ENCODE measurements at regions not wholly inside any gene's neighbourhood (a gene's known extent, or its start where the extent isn't known, plus 50 kb on each side); places are given as distances from the start of the nearest gene placed in this dataset.

DNA sequence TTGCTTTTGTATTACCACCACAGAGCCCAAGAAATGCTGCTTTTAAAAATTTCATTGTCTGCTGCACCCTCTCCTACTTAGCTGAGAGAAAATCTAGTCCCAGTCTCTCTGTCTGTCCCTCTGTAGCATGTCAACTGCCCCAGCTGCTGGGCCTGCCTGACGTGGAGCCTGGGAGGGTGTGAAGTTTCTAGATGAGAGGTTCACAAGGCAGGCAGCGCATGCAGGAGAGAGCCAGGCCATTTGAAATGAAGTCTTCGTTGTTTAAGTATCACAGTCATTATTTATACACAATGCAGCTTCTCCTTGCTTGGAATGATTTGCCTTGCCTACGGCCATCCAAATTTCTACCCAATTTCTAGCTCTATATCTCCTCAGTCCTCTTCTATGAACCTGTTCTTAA is 306.8 kb upstream of the PLXNA2 start:
- DNase-seq, result no peak

DNA sequence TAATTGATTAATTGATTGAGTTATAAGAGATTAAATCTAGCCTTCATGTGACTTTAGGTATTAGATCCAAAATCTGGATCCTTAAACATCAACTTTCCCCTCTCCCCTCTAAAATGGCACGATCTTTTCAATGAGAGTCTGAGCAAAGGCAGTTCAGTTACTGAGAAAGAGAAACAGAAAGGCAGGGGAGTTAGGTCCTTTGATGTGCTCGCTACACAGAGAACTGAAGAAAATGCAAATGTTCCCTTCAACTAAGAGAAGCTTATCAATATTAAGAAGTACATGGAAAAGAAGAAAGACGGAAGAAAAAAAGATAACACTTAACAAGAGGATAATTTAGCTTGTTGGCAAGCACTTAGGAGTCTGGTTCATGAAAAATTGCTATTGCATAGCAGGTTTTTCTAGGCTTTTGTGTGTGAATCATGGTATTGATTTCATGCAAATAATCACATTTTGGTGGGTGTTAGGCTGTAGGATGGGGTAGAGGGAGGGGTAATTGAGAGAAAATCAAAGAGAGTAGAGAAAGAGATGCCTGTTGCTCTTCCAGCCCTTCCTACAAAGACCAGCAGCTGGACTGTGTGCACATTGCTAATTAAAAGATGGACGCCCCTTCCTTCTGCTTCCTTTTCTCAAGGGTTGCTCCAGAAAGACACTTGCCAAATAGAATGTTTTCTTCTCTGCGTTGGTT is 307.6 kb upstream of the PLXNA2 start:
- DNase-seq, result no peak

DNA sequence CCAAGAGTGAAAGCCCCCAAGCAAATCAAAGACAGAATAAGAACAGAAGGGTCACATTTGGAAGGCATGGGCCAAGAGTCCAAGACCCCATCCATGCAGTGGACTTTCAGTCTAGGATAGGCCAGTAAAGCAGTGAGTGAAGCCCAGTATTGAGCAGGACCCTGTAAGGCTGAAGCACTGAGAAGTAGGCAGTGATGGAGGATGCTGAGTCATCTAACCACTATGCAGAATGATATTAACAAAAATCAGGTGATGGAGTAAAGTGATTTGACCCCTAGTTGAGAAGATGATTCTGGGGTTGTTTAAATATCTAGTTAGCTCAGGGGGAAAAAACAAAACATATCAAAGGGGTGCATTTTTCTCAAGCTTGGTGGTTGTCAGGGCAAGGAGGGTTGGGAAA is 308.7 kb upstream of the PLXNA2 start:
- no peak for DNase-seq

DNA sequence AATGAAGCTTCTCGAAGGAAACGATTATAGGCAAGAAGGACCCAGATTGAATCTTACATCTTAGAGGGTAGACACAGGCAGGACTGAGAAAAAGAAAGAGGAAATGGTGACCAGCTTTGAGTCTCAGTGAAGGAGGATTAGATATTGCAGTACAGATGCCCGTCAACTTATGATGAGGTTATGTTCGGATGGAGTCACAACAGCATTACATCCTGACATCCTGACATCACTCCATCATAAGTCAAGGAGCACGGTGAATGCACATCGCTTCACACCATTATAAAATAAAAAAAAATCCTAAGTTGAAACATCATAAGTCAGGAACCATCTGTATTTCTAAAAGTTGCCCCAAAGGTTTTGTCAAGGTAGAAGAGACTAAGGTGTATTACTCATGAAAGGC is 312.3 kb upstream of the PLXNA2 start:
- no peak for DNase-seq

DNA sequence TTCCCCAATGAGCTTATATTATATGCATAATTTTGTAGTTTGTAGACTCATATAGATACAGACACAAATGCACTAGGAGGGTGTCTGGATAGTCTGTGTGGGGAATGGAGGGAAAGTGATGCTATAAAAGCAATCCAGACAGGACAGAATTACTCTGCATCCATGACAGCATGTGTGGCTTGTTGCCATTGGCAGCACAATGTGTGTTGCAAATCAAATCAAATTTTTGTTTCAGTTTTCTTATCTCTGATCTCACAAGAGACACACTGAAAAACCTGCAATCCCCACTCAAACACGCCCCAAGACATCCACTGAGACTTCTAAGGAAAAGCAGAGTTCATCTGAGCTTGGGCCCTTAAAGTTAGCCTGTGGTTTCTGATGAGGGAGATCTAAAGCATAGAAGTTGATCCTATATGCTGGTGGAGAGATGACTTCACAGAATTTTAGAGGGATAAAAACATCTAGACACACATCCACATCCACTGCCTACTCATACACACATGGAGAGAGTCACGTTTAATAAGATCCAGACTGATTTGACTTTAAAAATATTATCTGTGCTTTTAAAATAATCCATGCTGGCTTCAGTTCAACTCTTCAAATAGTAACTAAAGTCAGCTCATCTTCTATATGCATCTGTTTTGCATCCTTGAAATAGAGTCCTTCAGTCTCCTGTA is 313.0 kb upstream of the PLXNA2 start:
- DNase-seq, result no peak

DNA sequence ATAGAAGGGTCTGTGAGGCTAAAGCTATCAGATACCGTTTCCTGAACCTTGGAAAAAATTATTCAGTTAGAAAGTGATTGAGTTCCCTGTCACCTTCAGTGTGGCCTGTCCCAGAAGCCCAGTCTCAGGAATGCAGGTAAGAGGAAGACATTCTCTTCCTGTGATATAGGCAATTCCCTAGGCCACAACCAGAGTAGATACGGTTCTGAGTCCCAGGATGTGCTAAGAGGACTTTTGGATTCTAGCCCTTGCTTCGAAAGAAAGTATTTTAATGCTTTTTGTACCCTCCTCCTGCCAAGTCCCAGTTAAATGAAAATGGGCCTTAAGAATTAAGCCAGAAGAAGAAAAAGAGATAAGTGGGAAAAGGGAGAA is 313.5 kb upstream of the PLXNA2 start:
- DNase-seq, result no peak

DNA sequence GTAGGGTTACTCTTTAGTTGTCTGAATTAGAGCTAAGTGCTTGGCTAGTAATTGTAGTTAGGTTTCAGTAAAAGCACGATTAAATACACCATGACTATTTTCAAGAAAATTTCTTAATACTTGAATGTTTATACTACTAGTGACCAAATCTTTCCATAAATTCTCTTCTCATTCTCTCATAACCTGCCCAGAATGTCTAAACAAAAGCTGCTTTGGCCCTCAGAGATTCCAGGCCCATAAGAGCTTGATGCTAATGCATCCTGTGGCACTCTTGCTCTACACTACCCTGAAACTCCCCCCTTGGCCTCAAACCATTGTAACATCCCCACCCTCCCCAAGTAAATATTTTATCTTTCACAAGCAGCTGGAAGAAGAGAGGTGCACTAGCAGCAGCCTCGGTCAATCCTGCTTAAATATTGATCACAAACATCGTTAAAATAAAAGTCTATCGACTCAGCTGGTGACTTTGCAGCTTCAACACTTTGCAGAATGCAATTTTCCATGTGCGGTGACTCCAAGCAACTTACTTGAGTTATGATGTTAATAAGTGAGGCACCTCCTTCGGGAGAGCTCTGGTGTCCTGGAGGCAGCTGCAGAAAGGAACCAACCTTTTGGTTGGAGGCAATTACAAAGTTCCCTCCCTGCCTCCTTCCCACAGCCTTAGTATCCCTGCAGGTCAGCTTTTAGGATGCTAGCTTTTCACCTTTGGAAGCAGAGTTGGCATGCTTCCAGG is 315.6 kb upstream of the PLXNA2 start:
- no peak for DNase-seq

DNA sequence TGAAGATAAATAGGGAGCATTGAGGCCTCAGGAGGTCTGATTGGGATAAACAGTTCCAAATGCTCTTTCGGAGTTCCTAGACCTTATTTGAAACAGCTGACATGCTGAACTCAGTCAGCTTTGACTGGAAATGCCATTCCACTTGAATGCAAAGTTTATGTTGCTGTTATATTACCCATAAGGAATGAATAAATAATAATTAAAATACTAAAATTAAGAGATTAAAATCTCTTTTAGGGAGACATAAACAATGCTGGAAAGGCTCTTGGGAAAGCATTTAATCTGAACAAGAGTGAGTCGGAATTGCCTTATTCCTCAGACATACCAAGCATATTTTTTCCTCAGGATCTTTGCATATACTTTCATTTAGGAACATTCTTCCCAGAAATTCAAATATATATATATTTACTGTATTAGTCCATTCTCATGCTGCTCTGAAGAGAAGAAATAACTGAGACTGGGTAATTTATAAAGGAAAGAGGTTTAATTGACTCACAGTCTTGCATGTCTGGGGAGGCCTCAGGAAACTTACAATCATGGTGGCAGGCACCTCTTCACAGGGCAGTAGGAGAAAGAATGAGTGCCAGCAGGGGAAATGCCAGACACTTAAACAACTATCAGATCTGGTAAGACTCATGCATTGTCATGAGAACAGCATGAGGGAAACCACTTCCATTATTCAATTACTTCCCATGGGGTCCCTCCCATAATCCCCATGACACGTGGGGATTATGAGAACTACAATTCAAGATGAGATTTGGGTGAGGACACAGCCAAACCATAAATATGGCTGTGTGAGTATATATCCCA is 318.2 kb upstream of the PLXNA2 start:
- DNase-seq, result no peak

DNA sequence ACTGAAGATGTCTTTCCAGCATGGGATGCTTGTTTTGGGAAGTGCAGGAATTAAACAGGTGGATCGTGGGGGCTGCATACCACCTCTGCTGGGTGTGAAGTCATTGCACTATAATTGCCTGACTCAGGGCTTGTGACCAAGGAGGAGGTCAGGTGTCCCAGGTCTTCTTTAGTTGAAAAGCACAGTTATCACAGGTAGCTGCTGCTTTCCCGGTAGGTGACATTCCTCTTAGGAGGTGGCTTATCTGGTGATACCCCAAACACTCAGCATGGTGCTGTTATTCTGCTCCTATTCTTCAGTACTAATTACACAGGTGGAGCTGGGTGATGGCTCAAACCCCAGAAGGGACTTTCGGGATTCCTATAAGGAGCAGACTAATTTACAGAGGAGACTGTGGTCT is 320.3 kb upstream of the PLXNA2 start:
- no peak for DNase-seq

DNA sequence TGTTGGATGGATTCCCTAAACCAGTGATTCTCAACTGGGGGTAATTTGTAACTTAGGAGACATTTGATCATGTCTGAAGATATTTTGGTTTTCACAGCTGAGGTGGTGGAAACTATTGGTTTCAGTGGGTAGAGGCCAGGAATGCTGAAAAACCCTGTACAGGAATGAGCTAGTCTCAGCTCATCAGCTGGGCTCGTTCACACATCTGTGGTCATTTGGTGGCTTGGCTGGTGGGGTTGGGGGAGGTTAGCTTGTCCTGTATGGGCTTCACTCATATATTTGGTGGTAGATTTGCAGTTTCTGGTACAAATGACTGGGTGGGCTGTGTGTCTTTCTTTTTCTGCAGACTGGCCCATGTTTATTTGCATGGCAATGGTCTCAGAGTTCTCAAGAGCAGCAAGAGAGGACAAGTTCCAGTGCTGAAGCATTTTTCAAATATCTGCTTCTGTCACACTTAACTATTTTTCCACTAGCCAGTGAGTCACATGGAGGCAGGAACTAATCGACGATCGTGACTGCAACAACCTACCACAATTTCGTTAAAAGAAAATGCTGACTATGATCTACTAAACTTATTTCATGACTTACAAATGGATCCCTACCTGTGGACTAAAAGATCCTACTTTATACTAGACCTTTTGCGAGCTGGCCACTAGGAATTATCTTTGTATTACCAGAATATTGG is 321.7 kb upstream of the PLXNA2 start:
- no peak for DNase-seq

DNA sequence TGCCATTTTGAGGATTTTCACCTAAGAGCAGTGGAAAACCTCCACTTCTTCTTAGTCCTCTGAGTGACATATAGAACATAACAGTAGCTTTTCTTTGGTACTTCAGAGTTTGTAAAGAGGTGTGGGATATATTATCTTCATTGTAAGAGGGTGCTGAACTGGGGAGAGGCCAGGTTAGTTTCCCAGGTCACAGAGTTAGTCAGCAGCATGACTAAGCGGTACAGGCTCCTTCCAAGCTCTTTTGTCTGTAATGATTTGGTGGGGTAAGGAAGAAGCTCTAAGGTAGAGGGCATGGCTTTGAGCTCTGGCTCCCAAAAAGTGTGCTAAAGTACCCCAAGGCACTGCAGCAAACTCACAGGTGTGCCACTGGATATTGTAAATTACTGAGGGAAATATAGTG is 325.0 kb upstream of the PLXNA2 start:
- DNase-seq, result no peak

DNA sequence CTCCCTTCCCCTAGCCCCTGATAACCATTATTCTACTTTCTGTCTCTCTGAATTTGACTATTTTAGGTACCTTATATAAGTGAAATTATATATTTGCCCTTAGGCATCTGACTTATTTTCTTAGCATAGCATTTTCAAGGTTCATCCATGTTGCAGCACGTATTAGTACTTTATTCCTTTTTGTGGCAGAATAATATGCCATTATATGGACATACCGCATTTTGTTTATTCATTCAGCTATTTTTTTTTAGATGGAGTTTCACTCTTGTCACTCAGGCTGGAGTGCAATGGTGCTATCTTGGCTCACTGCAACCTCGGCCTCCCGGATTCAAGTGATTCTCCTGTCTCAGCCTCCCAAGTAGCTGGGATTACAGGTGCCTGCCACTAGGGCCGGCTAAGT is 326.2 kb upstream of the PLXNA2 start:
- no peak for DNase-seq

DNA sequence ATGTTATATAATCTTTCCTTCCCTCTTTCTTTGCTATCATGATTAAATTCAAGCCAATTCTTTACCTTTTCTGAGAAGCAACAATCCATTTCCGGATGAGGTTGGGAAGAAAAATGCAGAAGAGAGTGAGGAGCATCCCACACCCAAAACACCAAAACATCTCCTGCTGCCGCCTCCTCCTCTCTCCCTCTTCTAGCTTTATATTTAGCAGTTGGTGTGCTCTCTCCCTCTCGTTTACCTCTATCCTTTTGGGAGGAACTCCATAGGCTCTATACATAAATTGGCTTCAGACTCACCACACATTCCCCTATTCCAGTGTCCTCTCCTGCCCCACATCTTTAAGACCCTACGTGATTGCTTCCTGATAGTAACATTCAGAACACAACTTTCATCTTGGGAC is 332.2 kb upstream of the PLXNA2 start:
- no peak for DNase-seq

DNA sequence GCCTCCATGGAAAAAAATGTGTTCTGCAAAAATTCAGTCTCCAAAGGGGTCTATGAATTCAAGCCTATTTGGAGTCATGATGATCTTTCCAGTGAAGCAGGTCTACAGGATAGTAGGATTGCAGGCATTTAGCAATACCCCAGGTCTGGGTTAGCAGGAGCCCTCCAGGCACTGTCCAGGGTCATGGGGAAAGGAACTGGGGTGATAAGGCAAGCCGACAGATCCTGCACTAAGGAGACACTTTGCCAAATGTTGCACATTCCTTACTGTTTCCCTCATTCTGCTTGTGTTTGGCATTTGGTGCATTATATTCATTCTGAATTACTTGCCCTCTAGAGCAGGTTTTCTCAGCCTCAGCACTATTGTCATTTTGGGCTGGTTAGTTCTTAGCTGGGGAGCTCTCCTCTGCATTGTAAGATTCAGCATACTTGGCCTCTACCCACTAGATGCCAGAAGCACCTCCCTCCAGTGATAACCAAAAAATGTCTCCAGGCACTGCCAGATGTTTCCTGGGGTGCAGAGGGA is 333.3 kb upstream of the PLXNA2 start:
- no peak for DNase-seq

DNA sequence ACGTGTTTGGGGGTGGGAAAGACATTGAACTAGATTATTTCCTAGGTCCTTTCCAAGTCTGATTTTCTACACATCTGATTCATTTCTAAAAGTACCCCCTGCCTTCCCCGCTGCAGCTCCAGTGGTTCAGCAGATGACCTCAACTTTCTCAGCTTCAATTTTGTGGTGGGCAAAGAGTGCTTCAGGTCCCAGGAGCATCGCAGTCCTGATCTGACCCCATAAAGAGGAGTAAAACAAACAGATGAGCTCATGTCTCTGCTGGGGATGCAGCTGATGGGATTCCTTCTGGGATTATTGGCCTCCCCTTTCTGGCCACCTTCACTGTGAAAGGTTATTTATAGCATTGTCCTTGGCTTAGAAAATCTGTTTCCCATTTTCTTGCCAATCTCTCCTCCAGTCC is 337.0 kb upstream of the PLXNA2 start:
- DNase-seq, result no peak

DNA sequence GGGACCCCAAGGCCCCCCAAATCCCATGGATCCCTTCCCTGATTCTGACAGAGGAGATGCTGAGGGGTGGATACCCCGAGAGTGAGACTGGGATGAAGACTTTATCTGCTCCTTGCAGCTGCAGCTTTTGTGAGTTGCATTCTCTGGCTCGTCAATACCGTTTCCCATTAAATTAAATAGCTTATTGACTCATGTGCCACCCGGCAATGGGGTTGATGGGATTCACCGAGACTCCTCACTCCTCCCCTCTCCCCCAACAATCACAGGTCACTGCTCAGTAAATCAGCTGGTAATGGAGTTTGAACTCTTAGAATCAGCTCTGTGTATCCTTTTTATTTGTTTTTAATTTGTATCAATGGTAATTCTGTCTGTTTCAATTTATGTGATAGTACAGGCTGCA is 337.5 kb upstream of the PLXNA2 start:
- DNase-seq, result no peak

DNA sequence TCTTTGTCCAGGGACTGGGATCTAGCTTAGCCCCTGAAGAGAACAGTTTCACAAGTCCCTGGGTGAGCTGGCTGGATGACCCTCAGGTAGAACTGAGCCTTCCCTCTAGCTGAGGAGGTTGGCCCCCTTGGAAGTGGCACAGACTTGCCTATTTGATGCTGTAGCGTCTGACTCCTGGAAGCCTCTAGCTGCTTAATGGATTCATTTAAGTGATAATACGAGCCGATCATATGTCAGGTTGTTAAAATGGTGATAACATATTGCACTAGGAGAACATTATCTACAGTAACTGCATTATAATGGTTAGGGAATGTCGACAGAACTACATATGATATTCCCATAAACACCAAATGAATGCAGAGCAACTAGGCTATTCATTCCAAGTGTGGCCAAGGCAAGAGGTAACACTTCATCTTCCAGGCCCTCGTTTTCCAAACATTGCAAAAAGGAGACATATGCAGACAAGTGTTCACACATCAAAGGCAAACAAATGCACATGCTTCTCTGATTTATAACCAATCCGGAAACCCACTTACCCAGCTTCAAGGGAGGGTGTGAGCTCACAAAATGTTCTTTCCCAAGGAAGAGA is 340.1 kb upstream of the PLXNA2 start:
- no peak for DNase-seq

DNA sequence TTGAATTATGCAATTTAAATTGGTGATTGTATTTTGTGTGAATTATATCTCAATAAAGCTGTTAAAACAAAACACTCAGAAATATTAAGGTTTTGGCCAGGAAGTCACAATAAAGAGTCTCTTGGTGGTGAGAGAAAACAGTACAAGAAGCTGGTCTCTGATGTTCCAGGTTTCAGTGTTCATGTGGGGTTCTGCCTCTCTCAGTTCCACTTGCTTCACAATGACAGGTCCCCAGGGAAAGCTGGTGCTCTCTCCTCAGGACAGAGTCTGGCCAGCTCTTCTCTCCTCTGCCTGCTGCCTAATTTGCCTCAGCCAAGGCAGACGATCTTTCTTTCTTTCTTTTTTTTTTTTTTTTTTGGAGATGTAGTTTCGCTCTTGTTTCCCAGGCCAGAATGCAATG is 342.9 kb upstream of the PLXNA2 start:
- no peak for DNase-seq

DNA sequence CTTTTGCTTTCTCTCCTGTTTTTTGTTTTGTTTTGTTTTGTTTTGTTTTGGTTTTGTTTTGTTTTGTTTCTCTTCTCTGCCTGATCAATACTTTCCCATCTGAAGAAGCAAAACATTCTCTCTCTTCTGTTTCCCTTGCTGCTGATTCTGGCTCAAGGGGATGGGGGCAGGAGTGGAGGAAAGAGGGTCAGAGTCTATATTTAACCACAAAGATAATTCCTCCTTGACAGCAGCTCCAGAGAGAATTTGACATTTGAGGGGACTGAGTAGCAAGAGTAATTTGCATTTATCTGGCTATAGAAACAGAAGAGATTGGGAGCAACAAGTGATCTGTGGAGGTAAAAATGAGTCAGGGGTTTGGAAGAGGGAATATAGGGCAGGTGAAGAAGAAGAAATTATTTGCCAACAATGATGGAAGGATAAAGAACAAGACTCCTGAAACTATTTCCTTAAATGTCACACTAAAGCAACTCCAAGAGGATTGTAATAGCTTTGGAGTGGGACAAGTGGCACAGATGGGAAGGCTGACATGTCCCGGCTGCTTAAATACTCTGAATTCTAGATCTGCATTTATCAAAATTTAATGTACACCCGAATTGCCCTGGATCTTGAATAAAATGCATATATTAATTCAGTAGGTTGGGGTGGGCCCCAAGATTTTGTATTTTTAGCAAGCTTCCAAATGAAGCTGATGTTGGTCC is 349.3 kb upstream of the PLXNA2 start:
- no peak for DNase-seq

DNA sequence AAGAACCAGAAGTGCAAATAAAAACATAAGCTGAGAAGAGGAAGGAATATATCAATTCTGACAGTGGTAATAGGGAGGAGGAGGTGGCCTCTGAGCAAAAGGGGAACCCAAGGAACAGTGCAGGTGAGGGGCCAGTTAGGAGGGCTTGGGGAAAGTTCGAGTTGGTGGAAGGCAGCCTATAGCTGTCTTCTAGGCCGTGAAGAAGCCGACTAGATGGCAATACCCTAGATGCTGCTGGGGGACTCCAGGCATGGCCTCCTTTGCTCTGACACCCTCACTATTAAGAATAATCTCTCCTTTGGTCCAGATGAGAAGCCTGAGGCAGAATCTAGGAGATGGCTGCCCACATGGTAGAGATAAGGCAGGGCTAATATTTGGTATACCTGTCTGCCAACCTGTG is 351.1 kb upstream of the PLXNA2 start:
- DNase-seq, result no peak

DNA sequence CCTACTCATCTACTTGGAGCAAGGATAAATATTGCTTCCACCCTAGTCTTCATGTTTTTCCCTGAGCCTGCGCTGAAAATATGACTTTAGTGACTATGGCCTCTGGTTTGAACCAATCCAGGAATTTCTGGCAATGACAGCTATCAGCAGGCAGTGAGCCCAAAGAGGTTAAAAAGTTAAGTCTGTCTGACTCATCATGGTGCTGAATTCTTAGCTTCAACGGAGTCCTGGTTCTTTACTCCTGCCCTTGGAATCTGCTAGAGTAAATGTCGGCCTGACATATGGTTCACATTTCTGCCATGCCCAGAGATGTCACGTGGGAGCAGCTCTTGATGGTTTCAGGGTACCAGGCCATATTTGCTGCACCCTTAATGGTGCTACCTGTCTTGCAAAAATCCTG is 351.6 kb upstream of the PLXNA2 start:
- DNase-seq, result no peak

DNA sequence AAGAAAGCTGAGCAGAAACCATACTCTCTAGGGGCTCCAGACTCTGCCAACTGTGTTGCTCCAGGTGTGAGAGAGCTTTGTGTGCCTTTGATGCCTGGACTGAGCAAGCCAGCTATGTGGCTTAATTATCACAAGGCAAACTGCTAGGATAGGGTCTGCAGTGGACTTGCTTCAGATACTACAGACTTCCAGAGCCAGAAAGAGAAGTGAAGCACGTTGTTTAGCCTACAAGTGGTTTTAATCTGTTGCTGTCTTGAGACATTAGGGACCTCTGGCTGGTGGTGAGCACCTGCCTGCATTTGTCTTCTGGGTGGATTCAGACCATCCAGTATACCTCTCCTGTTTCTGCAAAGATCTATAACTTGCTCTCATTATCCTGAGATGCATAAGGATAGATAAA is 353.4 kb upstream of the PLXNA2 start:
- no peak for DNase-seq
